GM18873 (cell line): ENCODE measurements at regions not wholly inside any gene's neighbourhood (a gene's known extent, or its start where the extent isn't known, plus 50 kb on each side); places are given as distances from the start of the nearest gene placed in this dataset.
"Not testable (repeated sequence)": the region's sequence is repeated elsewhere in the genome, so short reads cannot be mapped to it uniquely, and the experiment has no call there.

Source experiments
- ATAC-seq: cut with Tn5 transposase; IDR thresholded peaks from one replicate; pipeline ENCODE4 v1.9.1; 2021; ENCODE audit warnings: mild to moderate bottlenecking, moderate library complexity, moderate number of reproducible peaks; ENCODE audit not compliant: unreplicated experiment, low FRiP score

DNA sequence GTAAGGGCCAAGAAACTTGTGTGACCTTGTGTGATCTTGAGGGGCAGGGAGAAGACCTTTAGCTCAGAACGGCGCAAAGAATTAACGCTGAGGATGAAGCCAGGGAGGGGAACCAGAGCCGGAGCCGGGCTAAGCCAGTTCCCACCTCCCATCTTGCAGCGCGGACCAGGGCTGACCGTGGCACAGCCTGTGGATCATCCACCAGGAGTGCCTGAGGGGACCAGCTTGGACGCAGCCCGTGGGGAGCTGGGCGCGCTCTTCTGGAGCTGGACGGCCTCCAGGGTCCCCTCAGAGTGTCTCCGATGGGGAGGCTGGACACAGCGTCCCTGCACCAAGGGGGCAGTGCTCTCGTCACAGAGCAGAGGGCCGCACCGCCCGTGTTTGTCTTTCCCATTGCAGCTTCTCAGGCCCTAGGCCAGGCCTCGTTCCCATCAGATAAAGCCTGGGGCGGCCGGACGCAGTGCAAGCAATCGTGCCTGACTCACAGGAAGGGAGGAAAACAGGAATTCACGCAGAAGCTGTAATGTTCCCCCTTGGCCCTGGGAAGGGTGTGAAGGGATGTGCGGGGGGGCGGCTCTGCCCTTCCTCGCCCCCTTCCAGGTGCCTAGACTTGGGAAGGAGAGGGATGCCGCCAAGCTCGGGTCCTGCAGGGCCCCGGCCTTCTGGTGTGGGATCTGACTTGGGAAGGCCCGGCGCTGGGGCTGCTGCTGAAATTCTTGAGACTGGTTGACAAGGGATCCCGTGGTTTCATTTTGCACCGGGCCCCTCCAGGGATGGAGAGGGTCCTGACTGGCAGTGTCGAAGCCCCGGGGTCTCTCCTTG, 144.9 kb downstream of the NPIPB11 start:
- ATAC-seq: not testable (repeated sequence)

DNA sequence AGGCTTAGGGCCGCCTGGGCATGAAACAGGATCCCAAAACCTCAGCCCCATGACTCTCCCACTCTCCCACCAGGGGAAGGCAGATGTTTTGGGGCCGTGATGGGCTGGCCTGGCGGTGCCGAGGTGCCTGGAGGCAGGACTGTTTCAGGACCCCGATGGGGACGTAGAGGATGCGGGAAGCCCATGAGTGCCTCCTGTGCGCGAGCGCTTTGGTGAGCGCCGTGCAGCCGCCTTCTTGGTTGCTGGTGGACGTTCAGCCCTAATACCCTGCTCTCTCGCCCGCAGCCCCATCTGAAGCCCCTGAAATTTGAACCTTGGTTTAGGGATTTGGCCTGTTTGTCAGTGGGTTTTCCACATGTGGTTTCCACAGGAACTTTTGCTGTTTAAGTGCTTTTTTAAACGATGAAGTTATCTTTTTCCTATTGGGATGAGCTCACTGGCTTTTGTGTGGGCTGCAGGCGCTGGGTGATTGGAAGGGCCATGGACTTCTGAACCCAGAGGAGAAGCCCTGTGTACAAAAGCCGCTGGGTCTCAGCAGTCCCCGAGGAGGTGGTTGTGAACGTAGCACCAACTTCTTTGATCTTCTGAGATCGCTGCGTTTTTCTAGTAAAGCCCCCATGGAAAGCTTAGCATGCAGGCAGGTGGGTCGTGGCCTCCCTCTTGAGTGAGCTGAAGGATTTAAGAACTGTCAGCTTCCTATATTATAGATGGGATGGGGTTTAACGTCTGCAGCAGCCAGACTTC, 145.7 kb downstream of the NPIPB11 start:
- ATAC-seq: not testable (repeated sequence)

DNA sequence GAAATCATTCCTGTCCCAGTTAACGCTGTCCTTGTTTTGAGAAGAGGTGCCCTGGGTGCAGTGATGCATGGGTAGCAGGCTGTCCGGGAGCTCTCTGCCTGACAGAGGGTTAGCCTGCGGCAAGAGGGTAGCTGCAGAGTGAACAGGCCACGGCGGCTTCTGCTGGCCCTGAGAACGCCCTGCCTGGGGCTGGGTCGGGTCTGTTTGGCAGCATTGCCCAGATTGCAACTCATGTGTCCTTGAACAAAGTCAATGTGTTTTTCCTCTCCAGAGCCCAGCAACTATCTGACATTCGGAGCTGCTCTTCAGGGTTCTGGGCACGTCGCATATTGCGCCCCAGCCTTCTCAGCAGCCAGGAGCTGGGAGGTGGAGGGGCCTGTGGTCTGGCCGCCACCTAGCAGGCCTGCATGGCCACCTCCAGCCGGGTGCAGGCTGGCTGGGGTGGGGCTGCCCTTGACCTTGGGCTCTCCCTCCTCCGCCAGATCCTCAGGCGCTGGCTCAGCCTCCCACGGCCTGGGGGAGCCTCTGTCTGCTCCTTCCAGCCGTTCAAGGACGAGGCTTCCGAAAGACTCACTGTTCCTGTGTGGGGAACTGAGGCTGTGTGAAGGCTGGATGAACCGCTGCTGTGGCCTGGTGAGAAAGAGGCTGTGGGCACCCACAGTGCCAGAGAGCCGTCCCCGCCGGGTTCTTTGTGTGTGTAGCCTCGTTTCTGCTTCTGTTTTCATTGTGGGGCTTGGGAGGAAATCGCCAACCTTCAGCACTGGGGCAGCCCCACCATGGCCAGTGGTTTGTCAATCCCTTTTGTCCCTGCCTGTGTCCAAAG, 146.7 kb downstream of the NPIPB11 start:
- ATAC-seq: not testable (repeated sequence)

DNA sequence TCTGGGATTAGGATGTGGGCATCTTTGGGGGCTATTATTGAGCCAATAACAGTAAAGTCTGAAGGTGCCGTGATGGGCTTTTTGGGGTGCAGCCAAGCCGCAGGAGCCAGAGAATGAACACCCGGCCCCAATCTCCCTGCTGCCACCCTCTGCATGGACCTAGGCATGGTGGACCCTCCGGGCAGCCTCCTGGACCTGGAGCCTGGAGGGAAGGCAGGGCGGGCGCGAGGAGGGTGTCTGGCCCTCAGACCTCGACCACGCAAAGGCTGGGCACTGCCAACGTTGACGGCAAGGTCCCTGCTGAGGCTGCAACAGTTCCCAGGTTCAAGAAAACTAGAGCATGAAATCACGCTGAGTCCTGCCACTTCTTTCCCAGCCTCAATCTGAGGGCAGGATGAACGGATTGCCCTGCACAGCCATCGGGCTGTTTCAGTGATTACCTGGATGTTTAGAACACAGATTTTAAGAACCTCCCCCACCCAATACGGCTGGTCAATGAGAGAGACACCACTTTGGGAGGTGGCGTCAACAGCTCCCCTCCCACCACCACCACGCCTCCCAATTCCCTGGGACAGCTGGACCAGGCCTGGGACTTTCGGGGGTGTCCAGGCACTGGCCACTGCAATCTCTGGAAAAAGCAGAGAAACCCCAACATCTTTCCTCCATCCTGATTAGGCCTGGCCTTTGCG, 147.4 kb downstream of the NPIPB11 start:
- not testable (repeated sequence) for ATAC-seq

DNA sequence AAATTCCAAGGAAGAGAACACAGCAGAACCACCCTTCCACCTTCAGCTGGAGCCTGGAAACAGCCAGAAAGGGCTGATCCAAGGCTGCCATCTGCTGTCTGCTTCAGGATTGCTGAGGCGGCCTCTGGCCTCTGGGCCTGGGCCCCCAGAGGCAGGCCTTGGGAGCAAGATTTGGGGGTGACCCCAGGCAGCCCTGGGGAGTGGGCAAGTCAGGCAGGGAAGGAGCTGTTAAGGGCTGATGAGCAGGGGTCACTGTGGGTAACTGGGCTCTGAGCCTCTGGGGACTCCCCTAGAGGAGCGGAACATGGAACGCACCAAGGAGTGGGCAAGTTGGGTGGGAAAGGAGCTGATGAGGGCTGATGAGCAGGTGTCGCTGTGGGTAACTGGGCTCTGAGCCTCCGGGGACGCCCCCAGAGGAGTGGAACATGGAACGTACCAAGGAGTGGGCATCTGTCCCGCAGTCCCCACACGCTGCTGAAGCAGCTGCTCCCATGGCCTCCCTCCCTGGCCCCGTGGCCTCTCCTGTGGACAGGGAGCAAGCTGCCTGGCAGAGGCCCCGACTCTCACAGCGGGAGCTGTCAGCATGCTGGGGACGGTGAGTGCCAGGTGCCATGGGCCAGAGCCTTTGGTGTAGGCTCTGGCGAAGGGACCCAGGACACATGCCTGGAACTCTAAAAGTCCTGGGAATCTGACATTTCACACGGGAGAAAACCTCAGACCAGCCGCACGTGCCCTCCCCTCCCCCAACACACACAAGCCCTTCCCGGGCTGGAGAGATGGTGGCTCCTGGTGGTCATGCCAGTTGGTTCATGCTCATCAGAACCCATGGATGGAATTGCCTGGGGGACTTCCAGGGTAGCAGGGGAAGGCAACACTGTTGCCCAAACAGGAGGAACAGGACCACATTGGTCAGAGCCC, 148.8 kb downstream of the NPIPB11 start:
- not testable (repeated sequence) for ATAC-seq

DNA sequence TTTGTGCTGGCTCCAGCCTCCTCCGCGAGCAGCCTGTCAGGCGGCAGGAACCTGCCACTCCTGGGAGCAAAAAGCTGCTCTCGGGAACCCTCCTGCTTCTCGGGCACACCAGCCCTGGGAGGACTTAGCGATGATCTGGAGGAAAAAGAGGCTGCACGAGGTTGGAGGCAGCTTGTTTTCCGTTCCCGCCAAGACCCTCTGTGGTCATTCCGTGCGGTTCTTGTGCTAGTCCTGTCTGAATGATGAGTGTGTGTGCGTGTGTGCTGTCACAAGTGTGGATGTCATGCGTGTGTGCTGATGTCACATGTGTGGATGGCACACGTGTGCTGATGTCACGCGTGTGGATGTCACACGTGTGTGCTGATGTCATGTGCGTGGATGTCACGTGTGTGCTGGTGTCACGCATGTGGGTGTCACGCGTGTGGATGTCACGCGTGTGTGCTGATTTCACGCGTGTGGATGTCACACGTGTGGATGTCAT, 150.0 kb downstream of the NPIPB11 start:
- no peak for ATAC-seq

DNA sequence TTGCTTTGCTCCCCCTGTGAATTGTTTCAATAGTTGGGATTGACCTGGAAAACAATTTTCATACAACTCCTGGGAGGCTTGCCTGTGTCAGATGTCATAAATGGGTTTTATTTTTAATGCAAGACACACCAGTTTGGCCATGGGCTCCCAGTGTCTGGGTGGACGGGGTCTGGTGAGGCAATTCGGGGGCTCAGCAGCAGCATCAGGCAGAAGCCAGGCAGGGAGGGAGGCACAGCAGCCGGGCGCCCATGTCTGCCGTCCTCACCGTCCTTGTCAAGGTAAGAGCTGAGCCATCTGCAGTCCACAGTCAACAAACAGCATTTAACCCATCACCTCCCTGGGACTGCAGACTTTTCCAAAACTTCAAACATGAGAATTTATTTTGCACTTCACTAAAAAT, 150.6 kb downstream of the NPIPB11 start:
- ATAC-seq: not testable (repeated sequence)

DNA sequence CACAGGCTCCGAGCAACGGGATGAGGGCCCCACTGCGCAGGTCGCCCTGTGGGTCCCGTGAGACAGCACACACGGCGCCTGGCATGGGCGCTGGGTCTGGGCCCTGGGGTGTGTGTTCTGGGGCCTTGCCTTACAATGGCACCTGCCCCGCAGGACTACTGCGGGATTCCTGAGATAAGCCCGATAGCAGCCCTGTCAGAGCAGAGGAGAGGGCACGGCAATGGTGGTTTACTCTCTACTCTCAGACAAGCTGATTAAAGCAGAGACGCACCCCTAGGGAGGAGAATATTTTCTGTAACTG, 151.1 kb downstream of the NPIPB11 start:
- ATAC-seq: not testable (repeated sequence)

DNA sequence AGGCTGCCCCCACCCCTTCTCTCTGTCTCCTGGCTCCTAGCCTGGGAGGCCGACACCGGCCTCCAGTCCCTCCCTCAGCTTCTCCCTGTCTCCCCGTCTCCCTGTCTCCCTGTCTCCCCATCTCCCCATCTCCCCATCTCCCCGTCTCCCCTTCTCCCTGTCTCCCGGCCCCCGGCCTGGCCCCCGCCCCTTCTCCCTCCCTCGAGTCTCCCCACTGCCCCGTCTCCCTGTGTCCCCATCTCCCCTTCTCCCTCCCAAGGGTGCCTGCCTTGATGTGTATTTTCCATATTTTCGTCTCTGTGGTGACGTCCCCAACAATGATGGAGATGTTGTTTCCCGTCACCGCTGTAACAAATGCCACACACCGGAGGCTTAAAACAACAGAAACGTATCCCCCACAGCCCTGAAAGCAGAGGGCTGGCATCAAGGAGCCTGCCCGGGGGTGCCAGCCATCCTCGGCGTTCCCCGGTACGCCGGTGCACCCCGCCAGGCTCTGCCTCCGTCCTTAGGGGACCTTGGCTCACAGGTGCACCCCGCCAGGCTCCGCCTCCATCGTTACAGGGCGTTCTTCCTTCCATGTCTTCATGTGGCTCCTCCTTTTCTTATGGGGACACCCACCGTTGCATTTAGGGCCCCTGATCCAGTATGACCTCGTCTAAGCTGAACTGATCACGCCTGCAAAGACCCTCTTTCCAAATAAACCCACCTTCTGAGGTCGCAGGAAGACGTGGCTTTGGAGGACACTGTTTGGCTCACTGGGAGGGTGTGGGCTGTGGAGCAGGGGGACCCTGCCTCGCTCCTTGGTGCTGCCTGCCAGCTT, 151.6 kb downstream of the NPIPB11 start:
- no peak for ATAC-seq

DNA sequence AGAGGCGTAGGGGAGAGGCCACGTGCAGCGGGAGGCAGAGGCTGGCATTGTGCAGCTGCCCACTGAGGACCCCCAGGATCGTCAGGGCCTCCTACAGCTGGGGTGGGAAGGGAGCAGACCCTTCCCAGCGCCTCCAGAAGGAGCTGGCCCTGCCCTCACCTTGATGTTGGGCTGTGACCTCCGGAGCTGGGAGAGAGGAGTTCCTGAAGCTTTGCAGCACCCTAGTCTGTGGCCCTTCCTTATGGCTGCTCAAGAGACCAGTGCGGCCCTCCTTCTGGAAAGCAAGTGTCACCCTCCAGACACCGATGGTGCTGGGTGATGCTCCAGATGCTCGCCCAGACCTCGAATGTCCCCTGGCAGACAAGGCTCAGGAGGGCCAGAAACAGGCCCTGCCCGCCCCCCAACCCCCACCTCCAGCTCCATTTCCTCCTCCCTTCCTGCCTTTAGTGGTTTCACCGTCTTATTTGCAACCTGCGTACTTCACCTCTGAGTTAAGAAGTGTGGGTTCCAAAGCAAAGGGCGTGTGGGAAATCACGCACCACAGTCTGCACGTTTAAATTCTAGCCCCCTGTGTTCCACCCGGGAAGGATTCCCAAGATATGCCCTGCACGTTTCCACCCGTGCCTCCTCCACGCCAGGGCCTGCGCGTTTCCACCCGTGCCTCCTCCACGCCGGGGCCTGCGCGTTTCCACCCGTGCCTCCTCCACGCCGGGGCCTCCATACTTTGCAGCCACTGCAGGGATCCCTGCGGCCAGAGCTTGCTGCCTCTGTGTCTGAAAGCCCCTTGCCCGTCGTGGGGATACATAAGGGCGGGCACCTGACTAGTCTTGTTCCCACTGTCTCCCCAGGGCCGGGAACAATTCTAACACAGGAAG, 152.6 kb downstream of the NPIPB11 start:
- not testable (repeated sequence) for ATAC-seq

DNA sequence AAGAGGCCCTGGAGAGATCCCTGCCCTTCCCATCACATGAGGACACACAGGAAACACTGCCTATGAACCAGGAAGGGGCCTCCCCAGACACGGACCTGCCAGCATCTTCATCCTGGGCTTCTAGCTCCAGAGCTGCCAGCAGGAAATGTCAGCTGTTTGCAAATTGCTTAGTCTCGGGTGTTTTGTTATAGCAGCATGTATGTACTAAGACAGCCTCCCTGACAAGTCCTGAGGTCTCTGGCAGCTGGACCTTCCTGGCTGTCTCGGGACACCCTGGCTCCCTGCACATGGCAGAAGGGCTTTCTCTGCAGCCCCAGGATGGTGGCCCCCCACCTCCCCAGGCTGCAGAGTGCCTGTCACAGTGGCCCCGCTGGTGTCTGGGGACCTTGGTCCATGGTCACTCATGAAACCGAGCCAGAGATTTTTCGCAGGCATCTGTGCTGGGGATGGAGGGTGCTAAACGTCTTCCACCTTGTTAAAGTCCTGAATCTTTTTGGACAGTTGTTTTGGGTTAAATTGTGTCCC, 153.4 kb downstream of the NPIPB11 start:
- ATAC-seq: not testable (repeated sequence)

DNA sequence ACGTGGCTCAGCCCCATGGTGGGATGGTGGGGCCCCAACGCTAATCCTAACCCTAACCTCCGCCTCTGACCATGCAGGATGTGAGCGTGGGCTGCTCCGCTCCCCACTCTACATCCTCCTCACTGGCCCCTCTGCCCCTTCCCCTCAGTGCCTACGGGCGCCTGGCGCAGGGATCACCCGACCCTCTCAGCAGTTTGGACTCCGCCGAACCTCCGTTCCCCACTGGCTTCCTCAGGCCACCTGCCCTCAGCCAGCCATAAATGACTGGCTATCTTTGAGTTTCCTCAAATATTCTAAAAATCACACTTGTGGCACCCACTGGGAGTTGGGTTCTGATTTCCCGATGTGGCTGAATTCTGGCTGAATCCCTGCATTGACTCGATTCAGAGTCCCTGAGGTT, 154.2 kb downstream of the NPIPB11 start:
- not testable (repeated sequence) for ATAC-seq

DNA sequence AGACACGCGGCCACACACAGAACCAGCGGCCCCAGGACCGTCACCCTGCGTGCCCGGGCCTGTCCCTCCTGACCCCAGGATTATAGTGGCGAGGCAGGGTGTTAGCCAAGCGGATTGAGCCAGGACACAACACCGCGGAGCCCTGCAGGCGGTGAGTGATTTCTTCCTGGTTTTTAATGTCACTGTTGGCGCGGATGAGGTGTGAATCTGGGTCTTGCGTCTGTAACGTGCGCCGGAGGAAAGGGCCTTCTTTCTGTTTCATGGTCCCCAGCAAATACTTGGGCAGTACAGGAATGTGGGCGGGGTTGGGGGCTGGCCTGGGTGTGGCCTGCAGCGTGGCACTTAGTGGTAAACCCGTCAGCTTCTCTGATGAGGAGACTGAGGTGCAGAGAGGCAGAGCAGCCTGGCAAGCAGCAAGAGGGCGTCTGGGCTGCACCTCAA, 154.9 kb downstream of the NPIPB11 start:
- not testable (repeated sequence) for ATAC-seq

DNA sequence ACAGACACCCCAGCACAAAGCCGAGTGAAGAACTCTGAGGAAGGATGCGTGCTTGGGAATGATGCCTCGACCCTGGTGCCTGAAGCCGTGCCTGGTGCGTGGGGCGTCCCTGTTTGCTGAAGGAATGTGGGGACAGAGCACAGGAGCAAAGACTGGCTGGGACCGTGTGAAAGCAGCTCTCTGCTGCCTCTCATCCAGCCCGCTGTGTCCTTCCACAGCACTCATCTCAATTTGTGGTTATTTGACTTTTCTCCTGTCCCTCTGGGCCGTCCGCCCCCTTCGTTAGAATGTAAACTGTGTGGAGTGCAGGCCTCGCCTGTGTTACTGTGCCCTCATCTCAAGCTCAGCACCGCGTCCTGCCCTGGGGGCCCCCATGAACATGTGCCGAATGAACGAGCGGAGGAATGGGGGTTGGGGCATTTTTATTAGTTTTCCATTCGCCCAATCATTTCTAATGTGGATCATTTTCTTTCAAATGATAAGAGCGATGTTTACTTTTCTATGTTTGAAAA, 155.5 kb downstream of the NPIPB11 start:
- not testable (repeated sequence) for ATAC-seq

DNA sequence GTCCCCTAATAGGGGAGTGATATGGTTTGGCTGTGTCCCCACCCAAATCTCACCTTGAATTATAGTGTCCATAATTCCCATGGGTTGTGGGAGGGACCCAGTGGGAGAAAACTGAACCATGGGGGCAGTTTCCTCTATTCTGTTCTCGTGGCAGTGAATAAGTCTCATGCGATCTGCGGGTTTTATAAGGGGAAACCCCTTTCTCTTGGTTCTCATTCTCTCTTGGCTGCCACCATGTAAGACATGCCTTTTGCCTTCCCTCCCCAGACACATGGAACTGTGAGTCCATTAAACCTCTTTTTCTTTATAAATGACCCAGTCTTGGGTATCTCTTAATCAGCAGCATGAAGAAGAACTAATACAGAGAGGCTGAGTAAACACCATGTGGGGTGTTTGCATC, 156.0 kb downstream of the NPIPB11 start:
- ATAC-seq: not testable (repeated sequence)

DNA sequence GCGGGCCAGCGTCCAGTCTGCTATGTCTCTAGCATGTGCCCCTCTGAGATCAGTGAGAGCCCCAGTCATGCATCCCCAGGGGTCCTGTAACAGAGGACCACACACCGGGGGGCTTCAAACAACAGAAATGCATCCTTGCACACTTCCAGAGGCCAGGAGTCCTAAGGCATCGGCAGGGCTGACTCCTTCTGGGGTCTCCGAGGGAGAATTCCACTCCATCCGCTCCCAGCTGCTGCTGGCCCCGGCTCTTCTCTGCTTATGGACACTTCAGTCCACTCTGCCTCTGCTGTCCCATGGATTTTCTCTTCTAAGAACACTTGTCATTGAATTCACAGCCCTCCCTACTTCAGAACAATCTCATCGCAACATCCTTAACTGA, 157.6 kb downstream of the NPIPB11 start:
- not testable (repeated sequence) for ATAC-seq
